GM18909 (cell line): ENCODE measurements at regions not wholly inside any gene's neighbourhood (a gene's known extent, or its start where the extent isn't known, plus 50 kb on each side); places are given as distances from the start of the nearest gene placed in this dataset.
A peak's percentile ranks its signal among the peaks of the same experiment; 100 is the strongest.

Source experiments
- ATAC-seq: cut with Tn5 transposase; IDR thresholded peaks from one replicate; pipeline ENCODE4 v1.9.1; 2021; ENCODE audit warnings: mild to moderate bottlenecking; ENCODE audit not compliant: unreplicated experiment, poor library complexity

- ATAC-seq, result no peak
These were observed 493.2 kb downstream of the PTPRC start for GRCh38 chr1:199132006-199132405.

GRCh38 chr1:199135901-199136300 is 497.1 kb downstream of the PTPRC start:
- ATAC-seq, result no peak

GRCh38 chr1:199138061-199138460 is 499.2 kb downstream of the PTPRC start:
- ATAC-seq, result no peak

- no peak for ATAC-seq
These were observed 510.8 kb downstream of the PTPRC start for GRCh38 chr1:199149591-199149990.

GRCh38 chr1:199150756-199151155 is 511.9 kb downstream of the PTPRC start:
- ATAC-seq, result no peak

- ATAC-seq, result peak; percentile 71
These were observed 513.0 kb downstream of the PTPRC start for GRCh38 chr1:199151634-199152425.

GRCh38 chr1:199152676-199153075 is 513.8 kb downstream of the PTPRC start:
- no peak for ATAC-seq

GRCh38 chr1:199155166-199156019 is 516.6 kb downstream of the PTPRC start:
- ATAC-seq, result no peak

GRCh38 chr1:199157494-199157893 is 518.7 kb downstream of the PTPRC start:
- peak; percentile 61 for ATAC-seq

GRCh38 chr1:199160521-199161318 is 521.9 kb downstream of the PTPRC start:
- ATAC-seq, result no peak

GRCh38 chr1:199161319-199161680 is 522.5 kb downstream of the PTPRC start:
- no peak for ATAC-seq

GRCh38 chr1:199161766-199162303 is 523.0 kb downstream of the PTPRC start:
- ATAC-seq, result no peak

GRCh38 chr1:199163267-199163666 is 524.4 kb downstream of the PTPRC start:
- ATAC-seq, result no peak

GRCh38 chr1:199163670-199164069 is 524.8 kb downstream of the PTPRC start:
- ATAC-seq, result no peak

GRCh38 chr1:199167460-199167859 is 528.6 kb downstream of the PTPRC start:
- no peak for ATAC-seq

- no peak for ATAC-seq
These were observed 530.2 kb downstream of the PTPRC start for GRCh38 chr1:199168888-199169585.

- ATAC-seq, result no peak
These were observed 531.9 kb downstream of the PTPRC start for GRCh38 chr1:199170711-199171110.

- ATAC-seq, result peak; percentile 27
These were observed 533.6 kb downstream of the PTPRC start for GRCh38 chr1:199172171-199173124.

GRCh38 chr1:199173356-199173755 is 534.5 kb downstream of the PTPRC start:
- ATAC-seq, result peak; percentile 95
